ENCODE measurements at regions not wholly inside any gene's neighbourhood (a gene's known extent, or its start where the extent isn't known, plus 50 kb on each side); places are given as distances from the start of the nearest gene placed in this dataset.

- DNase-seq = no peak
Measured at GRCh38 chr7:109964780-109965179, 1126.1 kb upstream of the LRRN3 start.

GRCh38 chr7:109967406-109967805 lies 1123.5 kb upstream of the LRRN3 start:
- no peak for DNase-seq

- DNase-seq = no peak
Measured at GRCh38 chr7:109983618-109984017, 1107.3 kb upstream of the LRRN3 start.

- DNase-seq = no peak
Measured at GRCh38 chr7:109984729-109985128, 1106.2 kb upstream of the LRRN3 start.

- no peak for DNase-seq
Measured at GRCh38 chr7:109986701-109987100, 1104.2 kb upstream of the LRRN3 start.

GRCh38 chr7:109996411-109996810 lies 1094.5 kb upstream of the LRRN3 start:
- no peak for DNase-seq

GRCh38 chr7:109996927-109997326 lies 1094.0 kb upstream of the LRRN3 start:
- DNase-seq = no peak

GRCh38 chr7:109997837-109998236 lies 1093.1 kb upstream of the LRRN3 start:
- no peak for DNase-seq

- no peak for DNase-seq
Measured at GRCh38 chr7:110001254-110001938, 1089.5 kb upstream of the LRRN3 start.

GRCh38 chr7:110003827-110004226 lies 1087.1 kb upstream of the LRRN3 start:
- DNase-seq = no peak

GRCh38 chr7:110007320-110008063 lies 1083.4 kb upstream of the LRRN3 start:
- DNase-seq = no peak

- no peak for DNase-seq
Measured at GRCh38 chr7:110010359-110010758, 1080.6 kb upstream of the LRRN3 start.

GRCh38 chr7:110017405-110017804 lies 1073.5 kb upstream of the LRRN3 start:
- DNase-seq = no peak

GRCh38 chr7:110027385-110027784 lies 1063.5 kb upstream of the LRRN3 start:
- no peak for DNase-seq

GRCh38 chr7:110043519-110043918 lies 1047.4 kb upstream of the LRRN3 start:
- DNase-seq = no peak

GRCh38 chr7:110050785-110051184 lies 1040.1 kb upstream of the LRRN3 start:
- no peak for DNase-seq

- no peak for DNase-seq
Measured at GRCh38 chr7:110051372-110051771, 1039.6 kb upstream of the LRRN3 start.

GRCh38 chr7:110056331-110056730 lies 1034.6 kb upstream of the LRRN3 start:
- no peak for DNase-seq

GRCh38 chr7:110058401-110058800 lies 1032.5 kb upstream of the LRRN3 start:
- DNase-seq = no peak

- no peak for DNase-seq
Measured at GRCh38 chr7:110061387-110061786, 1029.5 kb upstream of the LRRN3 start.

- DNase-seq = no peak
Measured at GRCh38 chr7:110065121-110065520, 1025.8 kb upstream of the LRRN3 start.

GRCh38 chr7:110066843-110067242 lies 1024.1 kb upstream of the LRRN3 start:
- no peak for DNase-seq

- no peak for DNase-seq
Measured at GRCh38 chr7:110071192-110071591, 1019.7 kb upstream of the LRRN3 start.

- DNase-seq = no peak
Measured at GRCh38 chr7:110075450-110075849, 1015.5 kb upstream of the LRRN3 start.

- DNase-seq = no peak
Measured at GRCh38 chr7:110076194-110076593, 1014.7 kb upstream of the LRRN3 start.
